ENCODE measurements at regions not wholly inside any gene's neighbourhood (a gene's known extent, or its start where the extent isn't known, plus 50 kb on each side); places are given as distances from the start of the nearest gene placed in this dataset.

DNA sequence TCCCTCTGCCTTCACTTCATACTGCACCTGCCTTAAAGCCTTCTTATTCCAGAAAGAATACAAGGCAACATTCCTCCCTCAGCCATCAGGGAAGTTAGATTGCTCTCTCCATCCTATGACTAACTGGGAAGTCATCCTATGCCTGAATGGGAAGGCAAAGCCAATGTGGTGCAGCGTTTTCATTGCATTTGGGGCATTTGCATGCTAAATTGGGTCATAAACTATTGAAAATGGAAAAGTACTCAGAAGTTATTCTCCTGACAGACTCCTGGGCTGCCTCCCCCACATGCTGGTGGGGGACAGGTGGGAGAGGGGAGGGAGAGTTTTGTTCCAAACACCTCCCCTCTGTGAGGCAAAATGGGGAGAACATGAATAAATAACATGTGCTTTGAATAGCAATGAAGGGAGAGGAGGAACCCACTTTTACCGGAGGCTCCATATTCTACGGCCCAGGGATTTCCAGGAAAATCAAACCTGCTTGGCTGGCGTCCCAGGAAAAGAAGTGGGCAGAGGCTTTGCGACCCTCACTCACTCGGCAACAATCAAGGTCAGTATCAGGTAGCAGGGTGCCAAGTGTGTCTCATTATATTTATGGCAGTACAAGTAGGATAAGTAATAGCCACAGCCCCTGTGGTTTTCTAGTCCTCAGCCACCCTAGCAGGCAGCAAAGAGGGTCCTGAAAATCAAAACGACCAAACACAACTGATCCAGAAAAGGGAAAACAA, 84.1 kb downstream of the BOD1L2 start:
- Mint-ChIP-seq H3K36me3 (ENCODE audit: low read depth) (no peaks in the 10 kb centered on the region), H3K4me3 (no peak overlapping the region)

DNA sequence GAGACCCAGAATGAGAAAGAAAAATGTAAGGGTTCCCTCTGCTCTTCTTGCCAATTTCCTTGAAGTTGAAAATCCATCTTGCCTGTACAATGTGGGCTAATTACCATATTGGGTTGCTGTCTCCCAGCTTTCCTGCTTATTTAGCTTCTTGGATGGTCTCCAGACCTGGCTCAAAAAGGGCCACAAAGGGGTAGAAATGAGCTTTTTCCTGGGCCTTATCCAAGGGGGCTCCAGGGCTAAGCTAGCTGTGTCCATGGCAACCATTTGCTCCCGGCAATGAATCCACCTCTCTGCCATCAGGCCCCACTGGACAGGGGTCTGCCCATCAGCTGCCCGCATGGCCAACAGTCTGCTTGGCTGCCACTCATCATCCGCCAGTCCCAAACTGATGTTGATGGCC, 85.0 kb downstream of the BOD1L2 start:
- TF ChIP-seq CTCF (IDR thresholded peaks at IDR 0.05; ENCODE audit: unreplicated experiment in 3 of 3), result no peak
- Mint-ChIP-seq H3K4me3 (no peak overlapping the region), H3K9me3 (peaks cover 8% of the 10 kb centered on the region), H3K27me3 (ENCODE audit: low read depth) (peaks cover 18% of the 10 kb centered on the region), H3K36me3 (ENCODE audit: low read depth) (no peaks in the 10 kb centered on the region), H3K4me1 (peaks cover 4% of the 10 kb centered on the region), H3K27ac (no peak overlapping the region)

More for the DNA sequence above, 84.1 kb downstream of the BOD1L2 start:
- H3K4me1 Mint-ChIP-seq, result peaks cover 4% of the 10 kb centered on the region
- peaks cover 8% of the 10 kb centered on the region for H3K9me3 Mint-ChIP-seq
- no peak for TF ChIP-seq CTCF (IDR thresholded peaks at IDR 0.05; ENCODE audit: unreplicated experiment in 3 of 3)
- H3K27ac Mint-ChIP-seq, result peak overlapping the region in 1 of 3 experiments; percentile 43
- peaks cover 21% of the 10 kb centered on the region for H3K27me3 Mint-ChIP-seq (ENCODE audit: low read depth)

DNA sequence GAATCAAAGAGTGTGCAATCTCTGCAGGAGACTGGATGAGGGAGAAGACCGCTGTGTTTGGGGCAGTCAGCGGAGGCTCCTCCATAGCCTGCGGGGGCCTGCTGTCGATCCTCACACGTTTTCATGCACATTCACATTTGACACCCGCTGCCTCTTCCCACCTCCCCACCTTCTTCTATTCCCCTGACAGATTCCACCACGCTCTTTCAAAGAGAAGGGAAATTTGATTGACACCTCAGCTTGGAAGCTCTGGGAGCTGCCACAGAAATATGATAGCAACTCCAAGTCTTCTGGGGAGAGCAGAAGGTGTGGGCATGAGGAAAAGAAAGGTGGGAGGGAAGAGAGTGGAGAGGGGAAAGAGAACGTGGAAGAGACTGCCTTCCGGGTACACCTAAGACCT, 87.5 kb downstream of the BOD1L2 start:
- Mint-ChIP-seq H3K27ac (no peak overlapping the region), H3K4me1 (peaks cover 4% of the 10 kb centered on the region), H3K36me3 (ENCODE audit: low read depth) (no peaks in the 10 kb centered on the region), H3K27me3 (ENCODE audit: low read depth) (peaks cover 12% of the 10 kb centered on the region), H3K4me3 (no peak overlapping the region), H3K9me3 (no peaks in the 10 kb centered on the region)
- TF ChIP-seq CTCF (IDR thresholded peaks at IDR 0.05; ENCODE audit: unreplicated experiment in 3 of 3), result no peak

DNA sequence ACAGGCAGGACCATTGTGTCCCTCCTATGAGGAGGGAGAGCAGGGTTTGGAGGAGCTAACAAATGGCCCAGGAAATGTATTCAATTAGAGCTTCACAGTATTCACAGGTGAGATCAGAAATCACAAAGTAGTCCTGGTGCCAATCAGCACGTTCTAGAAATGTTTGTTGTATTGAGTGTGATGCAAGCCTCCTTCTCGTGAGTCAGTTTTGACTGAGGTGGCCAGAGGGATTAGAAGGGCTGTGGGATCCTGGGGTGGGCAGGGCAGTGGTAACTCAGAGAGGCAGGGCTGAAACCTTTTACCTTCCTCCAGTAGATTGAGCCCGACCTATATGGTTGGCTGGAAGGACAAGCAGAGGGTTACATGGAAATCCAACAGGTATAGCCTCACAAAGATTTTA, 95.0 kb downstream of the BOD1L2 start:
- H3K9me3 Mint-ChIP-seq, result no peaks in the 10 kb centered on the region
- H3K36me3 Mint-ChIP-seq (ENCODE audit: low read depth), result no peaks in the 10 kb centered on the region
- H3K4me3 Mint-ChIP-seq, result no peak overlapping the region
- H3K27ac Mint-ChIP-seq, result no peak overlapping the region
- peaks cover 10% of the 10 kb centered on the region for H3K27me3 Mint-ChIP-seq (ENCODE audit: low read depth)
- no peak for TF ChIP-seq CTCF (IDR thresholded peaks at IDR 0.05; ENCODE audit: unreplicated experiment in 3 of 3)
- no peaks in the 10 kb centered on the region for H3K4me1 Mint-ChIP-seq

DNA sequence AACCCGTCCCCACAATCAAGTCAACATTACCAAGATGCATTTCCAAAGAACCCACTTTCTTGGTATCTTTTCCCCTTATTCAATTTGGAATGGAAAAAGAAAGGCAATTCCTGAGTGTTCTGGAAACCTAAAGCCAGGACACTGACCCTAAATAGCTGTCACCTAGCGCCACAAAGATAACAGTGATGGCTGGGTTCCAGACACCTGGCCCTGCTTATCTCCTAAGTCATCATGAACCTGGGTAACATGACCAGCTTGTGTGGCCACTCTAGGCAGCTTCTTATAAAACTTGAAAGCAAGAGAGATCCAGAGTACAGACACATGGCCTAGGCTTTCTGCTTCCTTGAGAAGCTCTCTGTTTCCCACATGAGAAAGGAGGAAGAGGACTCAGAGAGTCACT, 95.4 kb downstream of the BOD1L2 start:
- H3K9me3 Mint-ChIP-seq, result no peaks in the 10 kb centered on the region
- H3K27me3 Mint-ChIP-seq (ENCODE audit: low read depth), result peaks cover 10% of the 10 kb centered on the region
- TF ChIP-seq CTCF (IDR thresholded peaks at IDR 0.05; ENCODE audit: unreplicated experiment in 3 of 3), result no peak
- H3K4me1 Mint-ChIP-seq, result no peaks in the 10 kb centered on the region
- no peak overlapping the region for H3K4me3 Mint-ChIP-seq
- H3K27ac Mint-ChIP-seq, result no peak overlapping the region
- no peaks in the 10 kb centered on the region for H3K36me3 Mint-ChIP-seq (ENCODE audit: low read depth)

DNA sequence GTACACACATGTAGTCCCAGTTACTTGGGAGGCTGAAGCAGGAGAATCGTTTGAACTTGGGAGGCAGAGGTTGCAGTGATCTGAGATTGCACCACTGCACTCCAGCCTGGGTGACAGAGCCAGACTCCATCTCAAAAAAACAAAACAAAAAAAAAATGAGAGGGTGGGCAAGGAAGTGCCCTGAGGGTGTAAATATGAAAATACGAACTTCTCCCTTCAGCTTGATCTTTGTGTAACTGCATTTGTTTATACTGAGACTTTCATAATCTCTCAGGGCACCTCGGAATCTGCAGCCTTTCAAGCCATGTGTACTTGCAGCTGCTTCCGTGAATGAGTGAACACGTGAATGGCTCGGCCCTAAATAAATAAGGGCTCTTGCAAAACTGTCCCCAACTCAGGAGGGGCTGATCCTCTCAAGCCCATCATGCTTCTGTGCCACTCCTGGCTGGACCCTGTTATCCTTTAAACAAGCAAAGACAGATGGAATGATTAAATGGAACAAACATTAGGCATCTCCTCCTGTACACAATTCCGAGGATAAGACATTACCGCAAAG, 96.8 kb downstream of the BOD1L2 start:
- Mint-ChIP-seq H3K4me3 (no peak overlapping the region), H3K27me3 (ENCODE audit: low read depth) (peaks cover 7% of the 10 kb centered on the region), H3K36me3 (ENCODE audit: low read depth) (no peaks in the 10 kb centered on the region), H3K9me3 (no peaks in the 10 kb centered on the region), H3K4me1 (no peaks in the 10 kb centered on the region), H3K27ac (no peak overlapping the region)
- no peak for TF ChIP-seq CTCF (IDR thresholded peaks at IDR 0.05; ENCODE audit: unreplicated experiment in 3 of 3)

All from nephron (organoid).